ENCODE measurements at regions not wholly inside any gene's neighbourhood (a gene's known extent, or its start where the extent isn't known, plus 50 kb on each side); places are given as distances from the start of the nearest gene placed in this dataset.
A peak's percentile ranks its signal among the peaks of the same experiment; 100 is the strongest.

DNA sequence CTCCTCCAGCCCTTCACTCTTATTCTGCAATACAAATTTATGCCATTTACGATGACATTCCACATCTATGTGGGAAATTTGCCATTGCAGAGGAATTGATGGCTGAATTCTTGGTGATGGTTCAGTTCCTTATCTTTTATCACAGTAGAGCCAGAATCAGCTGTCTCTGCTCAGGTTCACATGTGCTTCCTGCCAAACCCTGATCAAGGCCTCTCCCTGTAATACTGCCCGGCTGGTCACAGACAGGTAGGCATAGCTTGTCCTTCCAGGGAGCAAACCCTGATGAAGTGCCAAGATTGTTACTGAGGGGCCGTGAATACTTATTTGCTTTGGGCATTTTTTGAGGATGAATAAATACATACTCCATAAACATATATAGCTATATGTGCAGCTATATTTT, 450.0 kb downstream of the NSUN3 start:
- H3K4me1 ChIP-seq, result no peaks in the 10 kb centered on the region
- intact Hi-C loops (cut with DNase I), result no loop called here
- TF ChIP-seq, protein P1, sequence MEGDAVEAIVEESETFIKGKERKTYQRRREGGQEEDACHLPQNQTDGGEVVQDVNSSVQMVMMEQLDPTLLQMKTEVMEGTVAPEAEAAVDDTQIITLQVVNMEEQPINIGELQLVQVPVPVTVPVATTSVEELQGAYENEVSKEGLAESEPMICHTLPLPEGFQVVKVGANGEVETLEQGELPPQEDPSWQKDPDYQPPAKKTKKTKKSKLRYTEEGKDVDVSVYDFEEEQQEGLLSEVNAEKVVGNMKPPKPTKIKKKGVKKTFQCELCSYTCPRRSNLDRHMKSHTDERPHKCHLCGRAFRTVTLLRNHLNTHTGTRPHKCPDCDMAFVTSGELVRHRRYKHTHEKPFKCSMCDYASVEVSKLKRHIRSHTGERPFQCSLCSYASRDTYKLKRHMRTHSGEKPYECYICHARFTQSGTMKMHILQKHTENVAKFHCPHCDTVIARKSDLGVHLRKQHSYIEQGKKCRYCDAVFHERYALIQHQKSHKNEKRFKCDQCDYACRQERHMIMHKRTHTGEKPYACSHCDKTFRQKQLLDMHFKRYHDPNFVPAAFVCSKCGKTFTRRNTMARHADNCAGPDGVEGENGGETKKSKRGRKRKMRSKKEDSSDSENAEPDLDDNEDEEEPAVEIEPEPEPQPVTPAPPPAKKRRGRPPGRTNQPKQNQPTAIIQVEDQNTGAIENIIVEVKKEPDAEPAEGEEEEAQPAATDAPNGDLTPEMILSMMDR (IDR thresholded peaks at IDR 0.05), result no peak
- no peak overlapping the region for H3K4me3 ChIP-seq
- 78 to 83% methylated on average over 3 of the region's 3 CpGs for WGBS, 2 donors
- no peak overlapping the region for H3K27ac ChIP-seq
- no peak for ATAC-seq
- H3K27me3 ChIP-seq, result no peaks in the 10 kb centered on the region
- no peaks in the 10 kb centered on the region for H3K9me3 ChIP-seq
- H3K36me3 ChIP-seq, result no peaks in the 10 kb centered on the region
- DNase-seq, result no peak

DNA sequence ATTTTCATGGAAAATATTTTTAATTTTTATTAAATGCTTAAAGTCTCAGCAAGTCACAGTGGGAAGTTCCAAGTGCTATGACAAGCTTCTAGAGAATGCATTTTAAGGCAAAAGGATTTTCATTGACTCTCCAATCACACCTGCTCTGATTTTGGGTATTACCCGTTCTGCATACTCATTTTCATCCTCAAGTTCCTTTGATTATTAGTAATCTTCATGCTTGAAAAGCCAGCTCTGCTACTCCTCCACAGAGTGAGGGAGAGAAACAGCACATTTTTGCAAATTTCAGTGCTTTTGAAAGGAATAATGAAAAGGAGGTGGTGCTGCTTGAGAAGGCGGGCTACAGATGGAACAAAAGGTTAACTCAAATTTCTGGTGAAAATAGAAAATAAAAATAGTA, 450.7 kb downstream of the NSUN3 start:
- 69 to 79% methylated on average over 2 of the region's 2 CpGs for WGBS, 2 donors
- Histone ChIP-seq H3K27ac (no peak overlapping the region), H3K27me3 (no peaks in the 10 kb centered on the region), H3K9me3 (no peaks in the 10 kb centered on the region), H3K4me3 (no peak overlapping the region), H3K36me3 (no peaks in the 10 kb centered on the region), H3K4me1 (no peaks in the 10 kb centered on the region)
- ATAC-seq (no peak), DNase-seq (no peak)
- intact Hi-C loops (cut with DNase I), result no loop called here
- TF ChIP-seq, protein P1 (IDR thresholded peaks at IDR 0.05), result no peak

DNA sequence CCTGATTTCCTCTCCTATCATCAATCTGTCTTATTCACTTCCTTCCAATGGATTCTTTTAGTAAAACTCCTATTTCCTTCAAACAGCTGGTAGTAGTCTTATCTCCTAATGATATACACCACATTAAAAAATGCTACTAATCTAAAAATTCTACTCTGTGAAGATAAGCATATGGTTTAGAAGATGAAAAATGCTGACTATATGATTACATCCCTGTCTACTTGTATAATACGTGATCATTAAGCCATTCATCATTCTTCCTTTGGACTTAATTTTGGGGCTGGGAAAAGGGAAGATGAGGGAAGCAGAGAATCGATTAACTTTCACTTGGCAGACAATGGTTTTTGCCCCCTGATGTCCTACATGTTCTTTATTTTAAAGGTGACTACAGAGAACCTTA, 453.1 kb downstream of the NSUN3 start:
- ATAC-seq, result no peak
- Histone ChIP-seq H3K27me3 (no peaks in the 10 kb centered on the region), H3K36me3 (no peaks in the 10 kb centered on the region), H3K4me1 (peaks cover 0 to 3% (median 0%) of the 10 kb centered on the region in 9 donors), H3K9me3 (no peaks in the 10 kb centered on the region), H3K4me3 (no peak overlapping the region), H3K27ac (no peak overlapping the region)
- WGBS, 2 donors, result 57 to 66% methylated on average over 2 of the region's 2 CpGs
- intact Hi-C loops (cut with DNase I), result no loop called here
- DNase-seq, result no peak
- TF ChIP-seq, protein P1 (IDR thresholded peaks at IDR 0.05), result no peak

DNA sequence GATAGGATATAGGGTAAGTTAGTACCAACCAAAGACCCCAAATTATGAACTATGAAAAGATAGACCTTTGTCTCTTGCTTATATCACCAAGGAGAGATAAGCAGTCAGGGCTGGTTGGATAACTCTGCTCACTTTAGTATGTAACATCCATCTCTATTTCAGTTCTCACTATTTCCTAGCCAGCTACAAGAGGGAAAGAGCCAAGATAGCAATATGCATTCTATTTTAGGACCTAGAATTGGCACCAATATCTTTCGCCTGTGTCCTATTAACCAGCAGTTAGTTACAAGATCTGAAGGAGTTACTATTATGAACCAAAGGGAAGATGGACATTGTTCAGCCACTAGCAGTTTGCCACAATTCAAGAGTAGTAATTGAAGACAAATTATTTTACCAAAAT, 457.5 kb downstream of the NSUN3 start:
- intact Hi-C loops (cut with DNase I), result no loop called here
- no peaks in the 10 kb centered on the region for H3K36me3 ChIP-seq
- H3K27ac ChIP-seq, result no peak overlapping the region
- ATAC-seq, result peak in 5 of 8 donors; percentile 52 to 86 (median 72)
- 31 to 60% methylated on average over 1 of the region's 1 CpG for WGBS, 2 donors
- H3K4me1 ChIP-seq, result peaks cover 0 to 3% (median 0%) of the 10 kb centered on the region in 9 donors
- H3K27me3 ChIP-seq, result no peaks in the 10 kb centered on the region
- no peaks in the 10 kb centered on the region for H3K9me3 ChIP-seq
- TF ChIP-seq, protein P1 (IDR thresholded peaks at IDR 0.05), result no peak
- H3K4me3 ChIP-seq, result no peak overlapping the region
- DNase-seq, result no peak

DNA sequence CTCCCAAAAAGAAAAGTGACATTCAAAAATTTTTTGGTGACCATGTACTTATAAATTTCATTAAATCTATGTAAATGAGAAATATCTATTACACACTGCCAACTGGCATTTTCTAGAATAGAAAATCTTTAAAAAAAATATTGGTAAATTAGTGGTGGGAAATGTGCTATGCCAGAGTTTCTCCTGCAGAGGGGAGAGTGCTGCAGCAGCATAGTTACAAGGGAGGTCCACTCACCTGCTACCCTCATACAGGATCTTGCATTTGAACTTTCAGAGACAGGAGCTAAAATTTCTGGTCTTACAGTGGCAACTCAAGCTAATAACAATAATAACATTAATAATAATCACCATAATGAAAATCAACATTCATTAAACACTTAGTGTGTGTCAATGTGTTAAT, 459.6 kb downstream of the NSUN3 start:
- H3K4me1 ChIP-seq, result peaks cover 0 to 3% (median 0%) of the 10 kb centered on the region in 9 donors
- no peak overlapping the region for H3K27ac ChIP-seq
- H3K4me3 ChIP-seq, result no peak overlapping the region
- no peaks in the 10 kb centered on the region for H3K27me3 ChIP-seq
- no peak for DNase-seq
- TF ChIP-seq, protein P1 (IDR thresholded peaks at IDR 0.05), result peak in 1 of 9 donors; percentile 6
- intact Hi-C loops (cut with DNase I), result no loop called here
- no peaks in the 10 kb centered on the region for H3K36me3 ChIP-seq
- H3K9me3 ChIP-seq, result no peaks in the 10 kb centered on the region
- ATAC-seq, result no peak

All from heart right ventricle (tissue), 16 donors.